A673 (cell line): ENCODE measurements at regions not wholly inside any gene's neighbourhood (a gene's known extent, or its start where the extent isn't known, plus 50 kb on each side); places are given as distances from the start of the nearest gene placed in this dataset.
"Not testable (repeated sequence)": the region's sequence is repeated elsewhere in the genome, so short reads cannot be mapped to it uniquely, and the experiment has no call there.

Experiments used
- CTCF ChIP-seq: fragments of 300-800, 200-600 bp; sonication (generic); conservative IDR thresholded peaks from 2 replicates; pipeline ENCODE4 v1.5.1; 2017; ENCODE audit warnings: low read depth, mild to moderate bottlenecking, antibody characterized with exemption, low read length, moderate library complexity, mixed read lengths
- EZH2 ChIP-seq: fragments of 200-600 bp; sonication (generic); IDR thresholded peaks from 2 replicates; pipeline ENCODE4 v1.6.1; 2017; ENCODE audit warnings: borderline replicate concordance, low read depth, mild to moderate bottlenecking, mixed read lengths, antibody characterized with exemption, low read length; ENCODE audit not compliant: poor library complexity, severe bottlenecking

GRCh38 chr15:20409667-20410198, 131.9 kb downstream of the GOLGA6L6 start:
- not testable (repeated sequence) for TF ChIP-seq CTCF, EZH2
